GM19351 (cell line): ENCODE measurements at regions not wholly inside any gene's neighbourhood (a gene's known extent, or its start where the extent isn't known, plus 50 kb on each side); places are given as distances from the start of the nearest gene placed in this dataset.
"Not testable (repeated sequence)": the region's sequence is repeated elsewhere in the genome, so short reads cannot be mapped to it uniquely, and the experiment has no call there.

ENCODE experiments used
- ATAC-seq: cut with Tn5 transposase; IDR thresholded peaks from one replicate; pipeline ENCODE4 v1.9.1; 2021; ENCODE audit warnings: mild to moderate bottlenecking, moderate library complexity; ENCODE audit not compliant: unreplicated experiment

DNA sequence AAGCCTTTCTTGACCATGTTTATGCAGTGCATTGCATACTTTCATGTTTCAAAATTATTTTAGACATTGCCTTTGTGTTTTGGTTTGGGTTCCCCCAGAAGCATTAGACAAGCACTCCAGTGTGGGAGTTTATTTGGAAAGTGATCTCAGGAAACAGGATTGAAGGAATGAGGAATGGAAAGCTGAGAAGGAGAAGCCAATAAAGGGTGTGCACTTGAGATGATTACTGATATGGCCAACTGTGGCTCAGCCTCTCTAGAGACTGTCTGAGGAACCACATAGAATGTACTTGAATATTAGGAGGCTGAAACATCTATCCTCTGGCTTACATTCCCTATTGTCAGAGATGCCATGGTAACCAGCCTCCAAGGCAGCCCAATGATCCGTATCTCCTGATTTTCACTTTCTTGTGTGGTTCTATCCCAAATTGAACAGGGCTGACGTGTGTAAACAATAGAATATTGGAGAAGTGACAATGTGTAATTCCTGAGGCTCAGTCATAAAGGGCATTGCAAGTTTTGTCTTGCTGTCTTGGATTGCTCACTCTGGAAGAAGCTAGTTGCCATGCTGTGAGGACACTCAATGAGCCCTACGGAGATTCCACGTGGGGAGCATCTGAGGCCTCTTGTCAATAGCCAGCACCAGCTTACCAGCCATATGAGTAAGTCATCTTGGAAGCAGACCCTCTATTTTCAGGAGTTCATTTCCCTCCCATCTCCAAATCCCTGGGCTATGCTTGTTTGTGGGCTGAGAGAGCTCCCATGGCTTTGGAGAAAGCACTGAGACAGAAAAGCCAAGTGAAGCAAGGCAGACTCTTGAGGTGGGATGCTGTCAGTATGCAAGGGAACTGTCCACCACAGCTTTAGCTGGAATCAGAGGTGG, 84.7 kb downstream of the SCN11A start:
- ATAC-seq: no peak

GRCh38 chr3:38964646-38965045, 87.1 kb downstream of the SCN11A start:
- no peak for ATAC-seq

DNA sequence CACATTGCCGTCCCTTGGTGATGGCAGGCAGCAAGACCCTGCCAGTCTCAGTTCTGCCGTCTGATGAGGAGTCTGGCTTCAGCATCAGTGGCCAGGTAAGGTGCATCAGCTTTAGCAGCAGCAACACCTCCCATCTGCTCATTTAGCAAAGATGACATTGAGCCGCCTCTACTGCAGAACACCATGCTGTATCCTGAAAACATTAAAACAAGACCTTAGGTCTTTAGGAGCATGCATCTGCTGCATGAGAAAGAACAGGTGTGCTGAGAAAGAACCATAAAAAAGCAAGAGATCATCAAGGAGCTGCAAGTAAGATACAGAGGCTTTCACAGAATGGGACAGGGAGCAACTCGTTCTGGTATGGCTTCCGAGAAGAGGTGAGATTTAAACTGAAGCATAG, 87.5 kb downstream of the SCN11A start:
- ATAC-seq: no peak

DNA sequence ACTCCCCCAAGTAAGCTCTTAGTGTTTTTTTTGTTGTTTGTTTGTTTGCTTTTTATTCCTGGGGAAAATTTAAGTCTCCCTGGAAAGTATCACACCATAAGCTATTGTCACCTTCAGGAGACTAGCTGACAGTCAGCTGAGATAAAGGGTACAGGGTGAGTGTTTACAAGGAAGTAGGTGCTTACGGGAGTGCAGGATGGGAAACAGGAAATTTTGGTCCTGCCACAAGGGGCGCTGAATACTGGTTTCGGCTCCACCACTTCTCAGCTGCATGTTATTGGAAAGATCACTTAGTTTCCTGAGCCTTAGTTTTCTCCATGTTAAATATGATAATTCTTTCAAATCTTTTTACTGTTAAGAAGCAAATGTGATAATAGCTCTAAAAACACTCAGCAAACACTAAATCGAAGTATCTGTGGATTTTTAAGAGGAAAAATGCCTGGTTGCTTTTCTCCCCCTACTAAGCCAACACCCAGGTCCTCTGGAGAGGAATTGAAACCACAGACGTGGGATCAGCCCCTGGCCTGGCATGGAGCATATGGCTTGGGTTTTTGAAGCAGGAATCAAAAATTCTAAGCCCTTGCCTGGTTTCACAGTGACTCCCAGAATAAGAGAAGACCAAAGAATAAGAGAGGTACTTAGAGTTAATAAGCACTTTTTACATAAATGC, 90.7 kb downstream of the SCN11A start:
- peak; percentile 85 for ATAC-seq

DNA sequence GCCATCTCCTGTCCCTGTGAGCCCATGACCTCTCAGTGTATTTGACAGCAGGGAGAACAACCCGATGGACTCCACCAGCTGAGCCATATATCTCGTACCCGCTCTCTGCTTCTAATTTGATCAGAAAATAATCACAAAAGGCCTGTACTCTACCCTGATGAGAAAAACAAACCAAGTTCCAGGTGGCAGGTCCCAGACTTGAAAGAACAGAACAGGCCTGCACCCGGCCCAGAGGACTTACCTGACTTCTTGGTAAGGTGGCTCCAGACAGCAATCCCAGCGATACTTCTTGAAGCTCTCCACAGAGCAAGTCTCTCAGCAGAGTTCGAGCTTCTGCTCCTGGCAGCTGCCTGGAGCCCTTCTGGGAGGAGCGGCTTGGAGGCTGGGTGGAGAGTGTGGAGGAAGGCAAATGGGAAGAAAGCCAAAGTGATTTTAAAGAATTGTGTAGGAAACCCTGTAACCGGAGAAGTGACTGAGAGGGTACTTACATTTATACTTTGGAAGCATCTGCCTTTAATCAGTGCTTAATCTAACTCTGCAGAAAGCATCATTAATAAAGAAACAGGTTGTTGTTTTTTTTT, 91.6 kb downstream of the SCN11A start:
- ATAC-seq: no peak

DNA sequence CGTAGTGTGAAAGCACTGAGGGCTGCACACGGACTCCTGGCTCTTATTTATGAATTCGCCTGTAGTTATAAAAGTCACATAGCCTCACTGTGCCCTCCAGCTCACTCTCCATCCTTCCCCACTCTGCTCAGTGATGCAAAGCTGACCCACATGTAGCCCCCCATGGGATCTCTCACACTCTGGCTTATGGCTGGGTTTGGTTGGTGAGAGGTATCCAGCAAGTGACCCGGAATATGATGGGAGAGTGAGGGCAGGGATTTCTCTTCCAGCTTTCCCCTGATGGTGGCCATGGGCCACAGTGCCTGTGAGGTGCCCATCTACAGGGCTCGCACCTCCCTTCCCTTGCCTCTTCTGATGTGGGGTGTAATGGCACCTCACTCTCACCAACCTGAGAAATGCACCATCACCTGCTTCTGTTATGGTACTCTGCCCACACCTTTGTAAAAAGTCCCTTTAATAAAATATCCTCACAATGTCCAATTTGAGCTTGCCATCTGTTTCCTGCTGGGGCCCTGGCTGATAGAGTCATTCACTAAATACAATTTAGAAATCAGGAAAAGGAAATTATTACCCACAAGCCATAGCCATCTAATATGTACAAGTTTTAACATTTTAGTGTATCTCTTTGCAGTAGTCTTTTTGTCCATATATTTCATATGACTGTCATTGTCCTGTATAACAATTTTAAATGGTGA, 93.6 kb downstream of the SCN11A start:
- no peak for ATAC-seq

- ATAC-seq: no peak
Observed at GRCh38 chr3:38957296-38957695, 94.4 kb downstream of the SCN11A start.

- ATAC-seq: no peak
Observed at GRCh38 chr3:38952721-38953120, 99.0 kb downstream of the SCN11A start.

DNA sequence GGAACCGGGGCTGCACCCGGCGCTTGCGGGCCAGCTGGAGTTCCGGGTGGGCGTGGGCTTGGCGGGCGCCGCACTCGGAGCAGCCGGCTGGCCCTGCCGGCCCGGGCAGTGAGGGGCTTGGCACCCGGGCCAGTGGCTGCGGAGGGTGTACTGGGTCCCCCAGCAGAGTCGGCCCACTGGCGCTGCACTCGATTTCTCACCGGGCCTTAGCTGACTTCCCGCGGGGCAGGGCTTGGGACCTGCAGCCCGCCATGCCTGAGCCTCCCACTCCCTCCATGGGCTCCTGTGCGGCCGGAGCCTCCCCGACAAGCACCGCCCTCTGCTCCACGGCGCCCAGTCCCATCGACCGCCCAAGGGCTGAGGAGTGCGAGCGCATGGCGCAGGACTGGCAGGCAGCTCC, 100.6 kb downstream of the SCN11A start:
- not testable (repeated sequence) for ATAC-seq

DNA sequence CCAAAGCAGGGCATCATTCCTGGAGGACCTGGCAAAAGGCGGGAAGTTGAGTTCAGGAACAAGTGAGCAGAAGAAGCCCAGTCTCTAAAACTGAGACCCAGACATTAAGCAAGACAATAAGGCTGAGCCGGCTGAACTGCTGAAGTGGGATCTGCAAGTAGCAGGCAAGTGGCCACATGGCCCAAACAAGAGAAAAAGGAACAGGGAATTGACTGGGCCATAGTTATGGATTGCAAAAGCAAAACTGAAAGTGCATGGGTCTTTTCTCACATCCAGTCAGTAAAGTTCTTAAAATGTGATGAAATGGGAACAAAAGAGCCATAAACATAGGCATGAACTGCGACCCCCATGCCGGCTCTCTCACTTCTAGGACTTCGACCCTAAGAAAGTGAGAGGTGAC, 101.2 kb downstream of the SCN11A start:
- ATAC-seq: no peak

GRCh38 chr3:38949994-38950393, 101.8 kb downstream of the SCN11A start:
- no peak for ATAC-seq

DNA sequence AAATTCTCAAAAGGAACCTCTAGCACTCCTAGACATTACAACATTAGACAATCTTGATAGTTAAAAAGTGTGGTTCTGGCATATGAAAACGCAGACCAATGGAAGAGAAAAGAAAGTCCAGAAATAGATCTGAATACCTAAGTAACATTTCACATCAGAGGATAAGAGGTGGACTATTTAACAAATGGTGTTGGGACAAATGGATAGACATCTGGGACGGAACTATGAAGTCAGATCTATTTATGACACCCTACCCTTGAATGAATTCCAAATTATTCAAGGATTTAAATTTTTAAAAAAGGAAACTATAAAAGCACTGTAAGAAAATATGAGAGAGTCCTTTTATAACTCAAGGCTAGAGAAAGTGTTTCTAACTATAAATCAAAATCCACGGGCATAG, 111.3 kb downstream of the SCN11A start:
- ATAC-seq: no peak

DNA sequence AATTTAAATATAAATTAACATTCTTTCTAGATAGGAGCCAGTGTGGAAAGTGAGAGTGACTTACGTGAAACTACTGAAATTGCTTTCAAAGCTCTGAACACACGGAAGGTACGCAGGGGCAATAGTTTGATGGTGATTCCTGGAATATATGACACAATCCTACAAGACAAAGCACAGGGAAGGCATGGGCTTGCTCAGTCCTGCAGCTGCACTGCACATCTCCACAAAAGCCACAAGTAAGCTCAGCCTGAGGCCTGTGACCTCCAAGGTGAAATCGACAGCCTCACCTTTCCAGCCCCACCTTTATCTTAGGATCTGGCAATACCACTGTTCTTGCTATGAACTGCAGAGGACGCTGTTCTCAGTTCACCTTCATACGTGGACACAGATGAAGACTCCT, 109.3 kb upstream of the SCN10A start:
- no peak for ATAC-seq

DNA sequence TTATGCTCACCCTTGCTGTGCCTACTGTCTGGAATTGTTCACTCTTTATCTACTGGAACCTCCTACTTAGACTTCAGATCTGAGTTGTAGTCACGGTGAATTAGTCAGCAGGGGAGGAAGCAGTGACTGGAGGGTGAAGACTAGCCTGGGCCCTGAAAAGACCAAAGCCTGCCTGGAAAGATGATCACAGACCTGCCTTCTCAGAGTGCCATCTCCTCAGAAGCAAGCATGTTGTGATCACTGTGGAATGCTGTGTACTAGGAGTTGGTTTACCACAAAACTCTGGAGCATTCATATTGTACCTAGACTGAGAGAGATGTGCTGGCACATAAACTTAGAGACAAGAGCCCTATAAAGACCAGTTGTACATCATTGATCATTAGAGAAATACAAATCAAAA, 100.7 kb upstream of the SCN10A start:
- no peak for ATAC-seq

DNA sequence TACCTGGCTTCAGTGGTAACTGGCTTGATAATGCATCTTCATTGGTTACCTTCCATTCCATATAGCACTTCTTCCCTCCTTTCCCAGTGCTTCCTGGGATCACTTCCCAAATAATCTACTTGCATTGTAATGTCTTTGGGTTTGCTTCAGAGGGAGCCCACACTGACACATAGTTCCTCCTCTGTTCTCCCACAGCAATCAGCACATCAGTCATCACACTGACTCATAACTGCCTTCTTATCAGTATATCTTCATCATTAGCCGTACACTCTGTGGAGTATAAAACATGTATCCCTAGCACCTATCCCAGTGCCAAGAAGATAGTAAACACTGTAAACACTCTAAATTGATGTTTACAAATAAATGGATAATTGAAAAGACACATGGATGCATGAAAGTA, 91.4 kb upstream of the SCN10A start:
- ATAC-seq: no peak

DNA sequence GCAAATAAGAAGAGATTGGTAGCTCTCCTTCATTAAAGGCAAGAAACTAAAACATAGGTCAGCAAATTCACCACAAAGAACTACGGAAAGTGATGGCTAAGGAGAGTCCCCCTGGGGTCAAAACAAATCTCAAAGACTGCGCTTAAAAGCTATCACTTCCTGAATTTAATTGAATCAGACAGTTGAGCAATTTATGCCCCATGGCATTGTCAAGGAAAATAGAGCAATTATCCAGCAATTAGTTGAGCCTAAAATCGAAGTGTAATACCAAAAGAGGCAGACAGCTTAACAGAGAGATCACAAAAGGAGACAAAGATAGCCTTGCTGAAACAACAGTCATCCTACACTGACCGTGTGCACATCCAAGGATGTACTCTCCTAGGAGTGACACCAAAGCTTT, 74.4 kb upstream of the SCN10A start:
- ATAC-seq: no peak

GRCh38 chr3:38878646-38879045, 62.6 kb upstream of the SCN10A start:
- ATAC-seq: no peak
